Nephron progenitor cell (in vitro differentiated cells): ENCODE measurements at regions not wholly inside any gene's neighbourhood (a gene's known extent, or its start where the extent isn't known, plus 50 kb on each side); places are given as distances from the start of the nearest gene placed in this dataset.

Source experiments
- DNase-seq: peaks from one replicate; pipeline ENCODE4 v3.0.0; 2021
- H3K27ac Mint-ChIP-seq: 2 replicates; pipeline ENCODE4 v1.8.0; 2021; ENCODE audit warnings: mild to moderate bottlenecking, moderate library complexity, mixed read lengths
- H3K27me3 Mint-ChIP-seq: 2 replicates; pipeline ENCODE4 v1.8.0; 2021; ENCODE audit warnings: mild to moderate bottlenecking, low read depth, mixed read lengths; ENCODE audit not compliant: poor library complexity
- H3K36me3 Mint-ChIP-seq: 2 replicates; pipeline ENCODE4 v1.8.0; 2021; ENCODE audit warnings: low read depth, mixed read lengths
- H3K4me1 Mint-ChIP-seq: 2 replicates; pipeline ENCODE4 v1.8.0; 2021; ENCODE audit warnings: mixed read lengths
- H3K4me3 Mint-ChIP-seq: 2 replicates; pipeline ENCODE4 v1.8.0; 2021; ENCODE audit warnings: mild to moderate bottlenecking, moderate library complexity, mixed read lengths
- H3K9me3 Mint-ChIP-seq: 2 replicates; pipeline ENCODE4 v1.8.0; 2021; ENCODE audit warnings: mild to moderate bottlenecking, moderate library complexity, mixed read lengths
- TF ChIP-seq, protein P1 (sequence below): fragments of 200-600 bp; sonication (generic); IDR thresholded peaks from 2 replicates; pipeline ENCODE4 v1.5.0; 2021; ENCODE audit warnings: antibody characterized with exemption

GRCh38 chr3:166472015-166472414 is 634.8 kb upstream of the BCHE start:
- DNase-seq, result no peak
- H3K4me1 Mint-ChIP-seq, result no peaks in the 10 kb centered on the region
- no peak overlapping the region for H3K27ac Mint-ChIP-seq
- TF ChIP-seq, protein P1, sequence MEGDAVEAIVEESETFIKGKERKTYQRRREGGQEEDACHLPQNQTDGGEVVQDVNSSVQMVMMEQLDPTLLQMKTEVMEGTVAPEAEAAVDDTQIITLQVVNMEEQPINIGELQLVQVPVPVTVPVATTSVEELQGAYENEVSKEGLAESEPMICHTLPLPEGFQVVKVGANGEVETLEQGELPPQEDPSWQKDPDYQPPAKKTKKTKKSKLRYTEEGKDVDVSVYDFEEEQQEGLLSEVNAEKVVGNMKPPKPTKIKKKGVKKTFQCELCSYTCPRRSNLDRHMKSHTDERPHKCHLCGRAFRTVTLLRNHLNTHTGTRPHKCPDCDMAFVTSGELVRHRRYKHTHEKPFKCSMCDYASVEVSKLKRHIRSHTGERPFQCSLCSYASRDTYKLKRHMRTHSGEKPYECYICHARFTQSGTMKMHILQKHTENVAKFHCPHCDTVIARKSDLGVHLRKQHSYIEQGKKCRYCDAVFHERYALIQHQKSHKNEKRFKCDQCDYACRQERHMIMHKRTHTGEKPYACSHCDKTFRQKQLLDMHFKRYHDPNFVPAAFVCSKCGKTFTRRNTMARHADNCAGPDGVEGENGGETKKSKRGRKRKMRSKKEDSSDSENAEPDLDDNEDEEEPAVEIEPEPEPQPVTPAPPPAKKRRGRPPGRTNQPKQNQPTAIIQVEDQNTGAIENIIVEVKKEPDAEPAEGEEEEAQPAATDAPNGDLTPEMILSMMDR, result no peak
- no peak overlapping the region for H3K4me3 Mint-ChIP-seq
- no peaks in the 10 kb centered on the region for H3K36me3 Mint-ChIP-seq
- no peaks in the 10 kb centered on the region for H3K27me3 Mint-ChIP-seq
- no peaks in the 10 kb centered on the region for H3K9me3 Mint-ChIP-seq

DNA sequence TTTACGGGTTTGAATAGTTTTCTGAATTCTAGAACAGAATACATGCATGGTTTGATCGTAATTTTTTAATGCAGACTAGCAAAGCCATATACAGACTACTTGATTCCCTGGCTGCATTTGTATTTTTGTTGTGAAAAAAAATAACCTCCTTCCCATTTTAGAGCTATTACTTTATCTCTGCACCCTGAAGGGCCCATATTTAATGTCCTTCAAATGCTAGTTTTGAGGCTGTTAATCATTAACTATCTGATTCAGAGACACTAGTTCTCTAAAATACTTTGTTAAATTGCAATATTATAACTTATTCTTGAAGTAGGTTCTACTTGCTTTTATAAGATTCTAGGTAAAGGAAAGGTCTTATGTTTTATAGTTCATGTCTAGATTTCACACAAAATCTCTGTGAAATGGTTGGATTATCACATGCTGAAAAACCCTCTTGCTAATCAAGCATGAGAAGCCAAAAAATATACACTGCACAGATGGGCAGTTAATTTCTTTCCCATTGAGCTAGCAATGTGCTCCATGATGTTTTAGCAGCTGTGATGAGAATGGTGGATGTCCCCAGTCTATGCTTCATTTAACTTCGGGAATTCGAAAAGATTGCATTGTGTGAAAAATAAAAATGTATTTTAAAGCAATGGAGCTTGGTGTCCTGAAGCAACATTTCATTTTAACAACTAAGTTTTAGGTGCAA is 634.0 kb upstream of the BCHE start:
- Mint-ChIP-seq H3K4me1 (no peaks in the 10 kb centered on the region), H3K27ac (no peak overlapping the region), H3K27me3 (no peaks in the 10 kb centered on the region), H3K36me3 (no peaks in the 10 kb centered on the region), H3K4me3 (no peak overlapping the region), H3K9me3 (no peaks in the 10 kb centered on the region)
- TF ChIP-seq, protein P1, result no peak
- DNase-seq, result no peak

DNA sequence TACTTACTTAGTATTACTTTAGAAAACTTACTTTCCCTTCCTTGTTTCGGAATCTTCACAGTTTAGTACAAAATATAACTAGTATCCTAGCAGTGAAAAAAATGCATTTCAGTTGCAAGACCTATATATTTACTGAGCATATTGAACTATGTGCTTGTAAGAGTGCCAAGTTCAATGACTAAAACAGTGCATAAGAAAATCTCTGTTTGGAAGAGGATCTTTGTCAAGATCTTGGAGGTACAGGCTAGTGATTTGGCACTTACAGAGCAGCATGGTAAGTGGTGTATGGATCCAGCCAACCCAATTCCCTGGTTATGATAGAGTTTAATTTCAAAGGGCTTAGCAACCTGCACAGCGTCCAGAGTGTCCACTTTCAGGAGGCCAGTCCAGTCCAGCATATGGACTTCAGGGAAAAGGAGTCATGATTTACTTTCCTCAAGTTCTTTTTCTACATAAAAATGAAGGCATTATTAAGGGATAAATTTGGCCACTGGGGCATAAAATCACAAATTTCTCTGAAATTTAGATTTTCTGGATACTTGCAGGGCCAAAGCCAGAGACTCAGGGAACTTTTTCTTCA is 625.8 kb upstream of the BCHE start:
- Mint-ChIP-seq H3K4me3 (no peak overlapping the region), H3K27me3 (peaks cover 2% of the 10 kb centered on the region), H3K9me3 (peaks cover 3% of the 10 kb centered on the region), H3K27ac (no peak overlapping the region), H3K36me3 (no peaks in the 10 kb centered on the region), H3K4me1 (no peaks in the 10 kb centered on the region)
- TF ChIP-seq, protein P1, result no peak
- no peak for DNase-seq

DNA sequence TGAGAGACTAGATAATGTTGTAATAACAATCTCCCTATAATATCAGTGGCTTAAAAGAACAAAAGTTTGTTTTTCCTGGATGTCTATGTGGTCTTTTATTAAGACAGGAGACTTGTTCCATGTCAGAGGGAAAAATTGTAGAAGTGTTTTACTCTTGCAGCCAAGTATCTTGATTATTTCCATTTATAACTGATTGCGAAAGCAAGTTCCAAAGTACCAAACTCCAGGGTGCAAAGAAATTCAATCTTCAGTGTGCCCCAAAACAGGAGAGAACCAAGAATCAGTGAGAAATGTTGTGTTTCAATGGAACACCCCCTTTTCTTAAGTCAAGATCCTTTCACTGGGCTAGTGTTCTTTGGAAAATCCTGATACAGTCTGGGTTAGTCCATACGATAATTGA is 624.4 kb upstream of the BCHE start:
- DNase-seq, result no peak
- H3K36me3 Mint-ChIP-seq, result no peaks in the 10 kb centered on the region
- peaks cover 2% of the 10 kb centered on the region for H3K27me3 Mint-ChIP-seq
- TF ChIP-seq, protein P1, result no peak
- peaks cover 3% of the 10 kb centered on the region for H3K9me3 Mint-ChIP-seq
- no peaks in the 10 kb centered on the region for H3K4me1 Mint-ChIP-seq
- H3K4me3 Mint-ChIP-seq, result no peak overlapping the region
- H3K27ac Mint-ChIP-seq, result no peak overlapping the region

GRCh38 chr3:166457382-166457781 is 620.2 kb upstream of the BCHE start:
- H3K27ac Mint-ChIP-seq, result no peak overlapping the region
- no peaks in the 10 kb centered on the region for H3K4me1 Mint-ChIP-seq
- peaks cover 2% of the 10 kb centered on the region for H3K27me3 Mint-ChIP-seq
- TF ChIP-seq, protein P1, result no peak
- no peak for DNase-seq
- H3K4me3 Mint-ChIP-seq, result no peak overlapping the region
- H3K9me3 Mint-ChIP-seq, result peaks cover 3% of the 10 kb centered on the region
- no peaks in the 10 kb centered on the region for H3K36me3 Mint-ChIP-seq

- no peaks in the 10 kb centered on the region for H3K36me3 Mint-ChIP-seq
- no peak for DNase-seq
- no peak overlapping the region for H3K27ac Mint-ChIP-seq
- TF ChIP-seq, protein P1, result no peak
- peaks cover 2% of the 10 kb centered on the region for H3K27me3 Mint-ChIP-seq
- peaks cover 3% of the 10 kb centered on the region for H3K9me3 Mint-ChIP-seq
- no peaks in the 10 kb centered on the region for H3K4me1 Mint-ChIP-seq
- no peak overlapping the region for H3K4me3 Mint-ChIP-seq
Measured at GRCh38 chr3:166456286-166456685, 619.1 kb upstream of the BCHE start.
